IMR-90 (cell line): ENCODE measurements at regions not wholly inside any gene's neighbourhood (a gene's known extent, or its start where the extent isn't known, plus 50 kb on each side); places are given as distances from the start of the nearest gene placed in this dataset.

Source experiments
- ATAC-seq: fragments of 200-7000 bp; cut with Tn5 transposase; 2 replicates; pipeline ENCODE4 v1.9.1; 2020; ENCODE audit warnings: low read depth, mild to moderate bottlenecking, moderate library complexity
- BruUV-seq: library from RNA; stranded (reverse); fragments of 400-500 nt; replicated peaks from 2 replicates; lab custom pipeline; 2021; lab: Mats Ljungman, UMichigan
- CTCF ChIA-PET: fragments of 300-600 bp; formaldehyde crosslinking; extraction: SDS; loops from one replicate; lab custom pipeline; 2021; ENCODE audit warnings: antibody characterized with exemption; lab: Yijun Ruan, JAX
- POLR2A ChIA-PET: fragments of 300-600 bp; sonication (Branson Sonifier 250); formaldehyde crosslinking; loops from one replicate; lab custom pipeline; 2022; ENCODE audit warnings: antibody characterized with exemption; ENCODE audit not compliant: unreplicated experiment; lab: Charles Lee
- DNase-seq: peaks from one replicate; pipeline ENCODE4 v3.0.0; 2013
- H2AFZ ChIP-seq: replicated peaks from 2 replicates; pipeline ENCODE3; 2013; ENCODE audit warnings: low read length, mild to moderate bottlenecking; ENCODE audit not compliant: poor library complexity
- H2AK5ac ChIP-seq: 2 replicates; pipeline ENCODE4 v1.6.1; 2013; ENCODE audit warnings: low read depth, low read length, inconsistent platforms
- H2AK9ac ChIP-seq: replicated peaks from 2 replicates; pipeline ENCODE3; 2013; ENCODE audit warnings: mild to moderate bottlenecking, low read depth, low read length, moderate library complexity; ENCODE audit not compliant: poor library complexity
- H2BK120ac ChIP-seq: 2 replicates; pipeline ENCODE4 v1.6.1; 2013; ENCODE audit warnings: low read depth, low read length, inconsistent platforms
- H2BK15ac ChIP-seq: 3 replicates; pipeline ENCODE4 v1.6.1; 2013; ENCODE audit warnings: low read depth, low read length, inconsistent platforms
- H2BK20ac ChIP-seq: 2 replicates; pipeline ENCODE4 v1.6.1; 2013; ENCODE audit warnings: low read depth, mild to moderate bottlenecking, inconsistent platforms, low read length, moderate library complexity
- H2BK5ac ChIP-seq: 2 replicates; pipeline ENCODE4 v1.6.1; 2013; ENCODE audit warnings: mild to moderate bottlenecking, low read depth, low read length, inconsistent platforms; ENCODE audit not compliant: poor library complexity, severe bottlenecking
- H3K14ac ChIP-seq: replicated peaks from 2 replicates; pipeline ENCODE4 v1.6.1; 2013; ENCODE audit warnings: low read depth, low read length, inconsistent platforms
- H3K18ac ChIP-seq: 2 replicates; pipeline ENCODE4 v1.6.1; 2013; ENCODE audit warnings: low read depth, low read length, control low read depth
- H3K23ac ChIP-seq: 2 replicates; pipeline ENCODE4 v1.6.1; 2013; ENCODE audit warnings: low read depth, low read length, inconsistent platforms
- H3K27ac ChIP-seq: 2 replicates; pipeline ENCODE4 v1.5.1; 2013; ENCODE audit warnings: mild to moderate bottlenecking, control low read depth, low read length; ENCODE audit not compliant: insufficient read depth
- H3K27me3 ChIP-seq: 2 replicates; pipeline ENCODE4 v1.6.1; 2013; ENCODE audit warnings: low read length; ENCODE audit not compliant: control insufficient read depth, insufficient read depth
- H3K36me3 ChIP-seq: 2 replicates; pipeline ENCODE4 v1.6.1; 2013; ENCODE audit warnings: low read length, mixed read lengths; ENCODE audit not compliant: control insufficient read depth, insufficient read depth
- H3K4ac ChIP-seq: 2 replicates; pipeline ENCODE4 v1.6.1; 2013; ENCODE audit warnings: low read depth, low read length, inconsistent platforms
- H3K4me1 ChIP-seq: 2 replicates; pipeline ENCODE4 v1.6.1; 2013; ENCODE audit warnings: low read length, mixed read lengths; ENCODE audit not compliant: control insufficient read depth, insufficient read depth
- H3K4me2 ChIP-seq: 2 replicates; pipeline ENCODE4 v1.6.1; 2013; ENCODE audit warnings: low read depth, mild to moderate bottlenecking, control low read depth, low read length, moderate library complexity
- H3K4me3 ChIP-seq: 2 replicates; pipeline ENCODE4 v1.5.1; 2013; ENCODE audit warnings: low read depth, mild to moderate bottlenecking, control low read depth, low read length, moderate library complexity; ENCODE audit not compliant: insufficient read depth
- H3K56ac ChIP-seq: 2 replicates; pipeline ENCODE4 v1.6.1; 2013; ENCODE audit warnings: low read length, inconsistent platforms; ENCODE audit not compliant: insufficient read depth; ENCODE audit errors: extremely low read depth
- H3K79me1 ChIP-seq, 2 experiments: 2 replicates each; pipeline ENCODE4 v1.6.1; 2013; ENCODE audit warnings: low read length in 2 of 2, inconsistent platforms in 1 of 2, low read depth in 1 of 2
- H3K9ac ChIP-seq: 2 replicates; pipeline ENCODE4 v1.6.1; 2013; ENCODE audit warnings: low read depth, low read length, control low read depth
- H3K9me1 ChIP-seq: 2 replicates; pipeline ENCODE4 v1.6.1; 2013; ENCODE audit warnings: low read length, inconsistent platforms; ENCODE audit not compliant: insufficient read depth
- H3K9me3 ChIP-seq: 2 replicates; pipeline ENCODE4 v1.6.1; 2013; ENCODE audit warnings: low read length; ENCODE audit not compliant: control insufficient read depth, insufficient read depth
- H4K20me1 ChIP-seq: 2 replicates; pipeline ENCODE4 v1.6.1; 2013; ENCODE audit warnings: low read length, inconsistent platforms; ENCODE audit not compliant: insufficient read depth
- H4K5ac ChIP-seq: 2 replicates; pipeline ENCODE4 v1.6.1; 2013; ENCODE audit warnings: mild to moderate bottlenecking, low read depth, low read length, control low read depth
- H4K8ac ChIP-seq, 2 experiments: 2 replicates each; pipeline ENCODE4 v1.6.1; 2013; ENCODE audit warnings: low read depth in 2 of 2, low read length in 2 of 2, control low read depth in 1 of 2, inconsistent platforms in 1 of 2
- H4K91ac ChIP-seq: 2 replicates; pipeline ENCODE4 v1.6.1; 2013; ENCODE audit warnings: low read depth, low read length, inconsistent platforms; ENCODE audit not compliant: insufficient read depth
- BHLHE40 ChIP-seq: fragments of 150-350 bp; IDR thresholded peaks from 2 replicates; pipeline ENCODE4 v1.6.1; 2016; ENCODE audit warnings: mild to moderate bottlenecking, low read depth, low read length
- CHD1 ChIP-seq: IDR thresholded peaks from 2 replicates; pipeline ENCODE4 v1.6.1; 2012; ENCODE audit warnings: low read depth, low read length, improper control_type of control experiment
- ELK1 ChIP-seq: fragments of 150-350 bp; IDR thresholded peaks from 2 replicates; pipeline ENCODE4 v1.6.1; 2016; ENCODE audit warnings: low read depth, mild to moderate bottlenecking, low read length, moderate library complexity, borderline replicate concordance
- FOS ChIP-seq: fragments of 150-350 bp; IDR thresholded peaks from 2 replicates; pipeline ENCODE4 v1.6.1; 2016; ENCODE audit warnings: low read depth, low read length
- MAZ ChIP-seq: IDR thresholded peaks from 2 replicates; pipeline ENCODE4 v1.6.1; 2012; ENCODE audit warnings: low read depth, mild to moderate bottlenecking, low read length, improper control_type of control experiment, moderate library complexity, borderline replicate concordance
- MXI1 ChIP-seq: IDR thresholded peaks from 2 replicates; pipeline ENCODE4 v1.6.1; 2012; ENCODE audit warnings: low read depth, mild to moderate bottlenecking, low read length, moderate library complexity, borderline replicate concordance
- RCOR1 ChIP-seq: IDR thresholded peaks from 2 replicates; pipeline ENCODE4 v1.6.1; 2012; ENCODE audit warnings: mild to moderate bottlenecking, low read length, improper control_type of control experiment; ENCODE audit not compliant: insufficient replicate concordance
- RFX5 ChIP-seq: IDR thresholded peaks from 2 replicates; pipeline ENCODE4 v1.8.0; 2012; ENCODE audit warnings: low read depth, mild to moderate bottlenecking, low read length, moderate library complexity
- SMC3 ChIP-seq: fragments of 150-350 bp; IDR thresholded peaks from 2 replicates; pipeline ENCODE4 v1.6.1; 2016; ENCODE audit warnings: low read depth, mild to moderate bottlenecking, antibody characterized with exemption, low read length, moderate library complexity
- WGBS, 2 experiments: methylation state at CpG; one replicate each; pipeline versions ENCODE4 v1.1.5 to v1.1.7; 2013; ENCODE audit warnings: missing lambda C conversion rate in 2 of 2; ENCODE audit not compliant: insufficient read length in 1 of 2; ENCODE audit errors: extremely low coverage in 2 of 2; 5-methylcytosine and 5-hydroxymethylcytosine counted together
- dilution Hi-C: fragments of 300-500 bp; cut with HindIII; formaldehyde crosslinking; loops from one replicate; pipeline ENCODE4 v1.14.3; 2018; ENCODE audit warnings: low sequenced_read_pairs; ENCODE audit not compliant: unreplicated experiment
- in situ Hi-C: fragments of 300-500 bp; cut with MboI; formaldehyde crosslinking; loops from 3 replicates; pipeline ENCODE4 v1.14.3; 2019; ENCODE audit warnings: low sequenced_read_pairs, inconsistent platforms, mixed read lengths
- intact Hi-C: fragments of 100-400 bp; cut with micrococcal nuclease; formaldehyde crosslinking; loops from 2 replicates; pipeline ENCODE4 v1.10.0; 2022

DNA sequence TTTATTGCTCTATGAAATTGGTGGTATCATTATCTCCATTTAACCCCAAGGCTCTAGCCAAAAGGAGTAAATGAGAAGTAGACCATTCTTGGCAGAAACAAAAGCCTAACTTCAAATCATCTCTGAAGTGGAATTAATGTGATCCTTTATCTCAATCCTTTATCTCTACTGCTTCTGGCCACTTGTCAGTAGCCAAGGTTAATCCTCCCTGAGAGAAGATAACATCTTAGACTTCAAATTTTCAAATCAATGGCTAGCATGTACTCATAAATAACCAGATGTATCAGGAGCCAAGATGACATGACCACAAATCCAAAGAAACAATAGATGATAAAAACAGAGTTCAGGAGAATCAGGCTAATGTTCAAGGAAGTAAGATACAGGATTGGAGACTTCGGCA, 123.1 kb upstream of the RASSF8 start:
- Histone ChIP-seq H2AFZ (no peak overlapping the region), H3K14ac (no peak overlapping the region), H2AK5ac (no peak overlapping the region), H3K56ac (no peak overlapping the region), H3K4me1 (peaks cover 3% of the 10 kb centered on the region), H3K27ac (no peak overlapping the region), H2BK15ac (no peak overlapping the region), H3K4me2 (no peak overlapping the region), H4K91ac (no peak overlapping the region), H3K18ac (no peak overlapping the region), H3K9me1 (peaks cover 3% of the 10 kb centered on the region), H3K4ac (no peak overlapping the region), H3K36me3 (no peaks in the 10 kb centered on the region), H3K9me3 (no peaks in the 10 kb centered on the region), H2BK5ac (no peak overlapping the region), H3K27me3 (no peaks in the 10 kb centered on the region), H2AK9ac (no peak overlapping the region), H3K23ac (no peak overlapping the region), H2BK120ac (no peak overlapping the region), H4K5ac (no peak overlapping the region), H4K20me1 (no peaks in the 10 kb centered on the region), H4K8ac (no peak overlapping the region), H3K79me1 (no peaks in the 10 kb centered on the region), H3K9ac (no peak overlapping the region), H3K4me3 (no peak overlapping the region), H2BK20ac (no peak overlapping the region)
- in situ Hi-C loops, result no loop called here
- ATAC-seq, result no peak
- dilution Hi-C loops, result no loop called here
- WGBS, 2 experiments, result no CpG with 5 or more reads among the region's 1 CpG
- ChIA-PET CTCF (no interaction called here), POLR2A (no interaction called here)
- no peak for DNase-seq
- no peak for TF ChIP-seq RCOR1
- TF ChIP-seq SMC3, result no peak
- no peak for TF ChIP-seq RFX5
- no peak for TF ChIP-seq MXI1
- TF ChIP-seq MAZ, result no peak
- TF ChIP-seq FOS, result no peak
- TF ChIP-seq CHD1, result no peak
- no peak for TF ChIP-seq ELK1
- no peak for TF ChIP-seq BHLHE40
- no TSS peak for BruUV-seq
- intact Hi-C loops, result no loop called here
